H1 (cell line): ENCODE measurements at regions not wholly inside any gene's neighbourhood (a gene's known extent, or its start where the extent isn't known, plus 50 kb on each side); places are given as distances from the start of the nearest gene placed in this dataset.

Source experiments
- CTCF ChIA-PET: fragments of 300-600 bp; sonication (Branson Sonifier 250); formaldehyde crosslinking; loops from one replicate; lab custom pipeline; 2021; ENCODE audit not compliant: partially characterized antibody; lab: Charles Lee
- POLR2A ChIA-PET: fragments of 300-600 bp; sonication (Branson Sonifier 250); formaldehyde crosslinking; loops from one replicate; lab custom pipeline; 2021; ENCODE audit warnings: inconsistent platforms; ENCODE audit not compliant: partially characterized antibody; lab: Charles Lee
- DNase-seq, 2 experiments: peaks; one replicate each; pipeline versions ENCODE4 v3.0.0 to v3.0.0-alpha.2; 2010 to 2022; ENCODE audit warnings: low spot score in 2 of 2, low read depth in 1 of 2, mixed read lengths in 1 of 2
- FAIRE-seq: peaks from 2 replicates; lab custom pipeline; 2011; peaks lifted over from hg19 to GRCh38; lab: Jason Lieb, UNC
- H2AFZ ChIP-seq: 2 replicates; pipeline ENCODE4 v1.8.1; 2012; ENCODE audit warnings: low read length, inconsistent platforms
- H2AK5ac ChIP-seq: 2 replicates; pipeline ENCODE4 v1.6.1; 2013; ENCODE audit warnings: low read depth, low read length
- H2BK120ac ChIP-seq: replicated peaks from 2 replicates; pipeline ENCODE3; 2013; ENCODE audit warnings: low read depth, low read length, inconsistent platforms
- H2BK12ac ChIP-seq: 2 replicates; pipeline ENCODE4 v1.6.1; 2013; ENCODE audit warnings: low read depth, low read length
- H2BK15ac ChIP-seq: 2 replicates; pipeline ENCODE4 v1.6.1; 2013; ENCODE audit warnings: low read length
- H2BK20ac ChIP-seq: 2 replicates; pipeline ENCODE4 v1.6.1; 2013; ENCODE audit warnings: low read length
- H2BK5ac ChIP-seq: 2 replicates; pipeline ENCODE4 v1.6.1; 2013; ENCODE audit warnings: low read depth, low read length
- H3K14ac ChIP-seq: 2 replicates; pipeline ENCODE4 v1.6.1; 2013; ENCODE audit warnings: inconsistent platforms; ENCODE audit not compliant: insufficient read length
- H3K18ac ChIP-seq: 2 replicates; pipeline ENCODE4 v1.6.1; 2013; ENCODE audit warnings: low read length; ENCODE audit errors: extremely low read depth
- H3K23ac ChIP-seq: 2 replicates; pipeline ENCODE4 v1.6.1; 2013; ENCODE audit warnings: inconsistent platforms; ENCODE audit not compliant: insufficient read length
- H3K23me2 ChIP-seq: 2 replicates; pipeline ENCODE4 v1.6.1; 2013; ENCODE audit warnings: low read depth, low read length
- H3K27ac ChIP-seq: 2 replicates; pipeline ENCODE4 v1.6.1; 2011; ENCODE audit warnings: low read depth, low read length, inconsistent platforms
- H3K27me3 ChIP-seq, 4 experiments: replicated peaks in 1 of 4; 1 replicate in 1 of 4; 2 replicates in 3 of 4; pipeline versions ENCODE4 v1.6.1 to v1.8.1; 2011 to 2013; ENCODE audit warnings: low read length in 3 of 4, mild to moderate bottlenecking in 3 of 4, inconsistent platforms in 2 of 4, mixed read lengths in 2 of 4, moderate library complexity in 1 of 4; ENCODE audit not compliant: control insufficient read depth in 3 of 4, insufficient read depth in 3 of 4; ENCODE audit errors: extremely low read depth in 1 of 4
- H3K36me3 ChIP-seq, 4 experiments: 2 replicates each; pipeline versions ENCODE4 v1.6.1 to v1.8.1; 2011 to 2013; ENCODE audit warnings: mild to moderate bottlenecking in 4 of 4, low read length in 3 of 4, moderate library complexity in 2 of 4, control low read depth in 1 of 4, inconsistent platforms in 1 of 4; ENCODE audit not compliant: insufficient read depth in 4 of 4, control insufficient read depth in 2 of 4
- H3K4ac ChIP-seq: replicated peaks from 2 replicates; pipeline ENCODE3; 2013; ENCODE audit warnings: low read length, low read depth, mixed read lengths, inconsistent platforms; ENCODE audit not compliant: insufficient read length
- H3K4me1 ChIP-seq, 4 experiments: replicated peaks in 1 of 4; 1 replicate in 1 of 4; 2 replicates in 3 of 4; pipeline versions ENCODE4 v1.6.1 to v1.8.1; 2011 to 2013; ENCODE audit warnings: low read length in 3 of 4, inconsistent platforms in 2 of 4, mixed read lengths in 1 of 4; ENCODE audit not compliant: insufficient read depth in 4 of 4, control insufficient read depth in 3 of 4
- H3K4me2 ChIP-seq, 2 experiments: 2 replicates each; pipeline versions ENCODE4 v1.6.1 to v1.8.1; 2011 to 2013; ENCODE audit warnings: low read depth in 2 of 2, low read length in 2 of 2, control low read depth in 1 of 2, inconsistent platforms in 1 of 2, mild to moderate bottlenecking in 1 of 2; ENCODE audit not compliant: insufficient read depth in 1 of 2
- H3K4me3 ChIP-seq, 4 experiments: fragments of 200-600, 300-600 bp in 1 of 4; sonication (generic), shearing (Covaris generic), sonication (Bioruptor Twin) in 1 of 4; 2 replicates each; pipeline versions ENCODE4 v1.5.1 to v1.8.1; 2011 to 2016; ENCODE audit warnings: low read length in 4 of 4, low read depth in 3 of 4, control low read depth in 2 of 4, inconsistent platforms in 2 of 4, mild to moderate bottlenecking in 2 of 4, mixed read lengths in 1 of 4, moderate library complexity in 1 of 4; ENCODE audit not compliant: insufficient read depth in 2 of 4; ENCODE audit errors: extremely low read depth in 1 of 4
- H3K56ac ChIP-seq: replicated peaks from 2 replicates; pipeline ENCODE3; 2013; ENCODE audit warnings: low read depth, mild to moderate bottlenecking, mixed read lengths, low read length, inconsistent platforms; ENCODE audit not compliant: insufficient read length
- H3K79me1 ChIP-seq: 2 replicates; pipeline ENCODE4 v1.6.1; 2013; ENCODE audit warnings: low read depth, low read length, control low read depth
- H3K79me2 ChIP-seq, 2 experiments: 2 replicates each; pipeline versions ENCODE4 v1.6.1 to v1.8.1; 2012 to 2013; ENCODE audit warnings: low read length in 2 of 2, mild to moderate bottlenecking in 2 of 2, inconsistent platforms in 1 of 2; ENCODE audit not compliant: insufficient read depth in 2 of 2, control insufficient read depth in 1 of 2
- H3K9ac ChIP-seq, 4 experiments: replicated peaks in 1 of 4; 1 replicate in 1 of 4; 2 replicates in 3 of 4; pipeline versions ENCODE4 v1.6.1 to v1.8.1; 2011 to 2013; ENCODE audit warnings: low read depth in 3 of 4, low read length in 3 of 4, control low read depth in 2 of 4, mild to moderate bottlenecking in 2 of 4, moderate library complexity in 2 of 4, inconsistent platforms in 1 of 4; ENCODE audit errors: extremely low read depth in 1 of 4
- H3K9me3 ChIP-seq, 2 experiments: 2 replicates each; pipeline versions ENCODE4 v1.6.1 to v1.8.1; 2012 to 2013; ENCODE audit warnings: mild to moderate bottlenecking in 2 of 2, moderate library complexity in 2 of 2, control low read depth in 1 of 2, inconsistent platforms in 1 of 2, low read depth in 1 of 2, low read length in 1 of 2, mixed read lengths in 1 of 2; ENCODE audit not compliant: insufficient read depth in 2 of 2
- H4K20me1 ChIP-seq, 2 experiments: replicated peaks in 1 of 2; 2 replicates each; pipeline versions ENCODE3 to v1.8.1; 2011 to 2013; ENCODE audit warnings: inconsistent platforms in 2 of 2, low read length in 2 of 2, mild to moderate bottlenecking in 1 of 2; ENCODE audit not compliant: insufficient read depth in 2 of 2, control insufficient read depth in 1 of 2
- H4K5ac ChIP-seq: 2 replicates; pipeline ENCODE4 v1.6.1; 2013; ENCODE audit warnings: low read length, low read depth, mixed read lengths, inconsistent platforms; ENCODE audit not compliant: insufficient read length
- H4K8ac ChIP-seq: 2 replicates; pipeline ENCODE4 v1.8.0; 2013; ENCODE audit warnings: mild to moderate bottlenecking, moderate library complexity, low read length, inconsistent platforms; ENCODE audit not compliant: insufficient read depth; ENCODE audit errors: extremely low read depth
- H4K91ac ChIP-seq: replicated peaks from 2 replicates; pipeline ENCODE3; 2013; ENCODE audit warnings: low read length, mixed read lengths, inconsistent platforms; ENCODE audit not compliant: insufficient read length
- JUND ChIP-seq: IDR thresholded peaks from 2 replicates; pipeline ENCODE4 v1.6.1; 2011; ENCODE audit warnings: mild to moderate bottlenecking, improper control_type of control experiment, low read length
- MAFK ChIP-seq: IDR thresholded peaks from 2 replicates; pipeline ENCODE4 v1.6.1; 2012; ENCODE audit warnings: low read depth, mild to moderate bottlenecking, improper control_type of control experiment, low read length
- POLR2A ChIP-seq, 2 experiments: IDR thresholded peaks; 1 replicate in 1 of 2; 2 replicates in 1 of 2; pipeline ENCODE4 v1.6.1; 2011; ENCODE audit warnings: low read depth in 2 of 2, low read length in 2 of 2, mild to moderate bottlenecking in 2 of 2; ENCODE audit errors: control extremely low read depth in 1 of 2
- SIRT6 ChIP-seq: IDR thresholded peaks from one replicate; pipeline ENCODE4 v1.7.1; 2012; ENCODE audit warnings: low read length, inconsistent platforms
- SP4 ChIP-seq: IDR thresholded peaks from 2 replicates; pipeline ENCODE4 v1.6.1; 2012; ENCODE audit warnings: low read length, inconsistent platforms
- TAF1 ChIP-seq: IDR thresholded peaks from 2 replicates; pipeline ENCODE4 v1.6.1; 2011; ENCODE audit warnings: mild to moderate bottlenecking, low read depth, low read length
- WGBS, 2 experiments: shearing (Covaris generic) in 1 of 2; methylation state at CpG; one replicate each; pipeline versions ENCODE4 v1.1.6 to v1.1.7; 2013 to 2015; ENCODE audit warnings: low lambda C conversion rate in 2 of 2, mixed read lengths in 2 of 2, inconsistent platforms in 1 of 2, low coverage in 1 of 2, missing lambda C conversion rate in 1 of 2; ENCODE audit not compliant: insufficient replicate concordance in 2 of 2, insufficient coverage in 1 of 2, insufficient read length in 1 of 2; ENCODE audit errors: extremely low coverage in 1 of 2, missing lambda C conversion rate in 1 of 2; 5-methylcytosine and 5-hydroxymethylcytosine counted together

- no peak for TF ChIP-seq SP4
- no peak for TF ChIP-seq JUND
- no peak for TF ChIP-seq MAFK
- TF ChIP-seq POLR2A (IDR thresholded peaks at IDR 0.05; ENCODE audit: control extremely low read depth in 1 of 2, low read depth in 2 of 2, low read length in 2 of 2) = no peak
- TF ChIP-seq SIRT6 = no peak
- TF ChIP-seq TAF1 = no peak
- Histone ChIP-seq H3K36me3 (no peaks in the 10 kb centered on the region), H4K8ac (no peak overlapping the region), H2BK120ac (no peak overlapping the region), H3K9ac (no peak overlapping the region), H4K91ac (no peak overlapping the region), H3K79me1 (no peaks in the 10 kb centered on the region), H3K4me1 (no peaks in the 10 kb centered on the region), H4K20me1 (no peaks in the 10 kb centered on the region), H3K79me2 (no peaks in the 10 kb centered on the region), H3K23me2 (no peaks in the 10 kb centered on the region), H3K23ac (no peak overlapping the region), H4K5ac (no peak overlapping the region), H3K4ac (no peak overlapping the region), H2BK15ac (no peak overlapping the region), H2BK20ac (no peak overlapping the region), H3K14ac (no peak overlapping the region), H3K27ac (no peak overlapping the region), H2AFZ (no peak overlapping the region), H2BK12ac (no peak overlapping the region), H3K56ac (no peak overlapping the region), H3K9me3 (no peaks in the 10 kb centered on the region), H3K4me2 (no peak overlapping the region), H3K4me3 (no peak overlapping the region), H2BK5ac (no peak overlapping the region), H3K18ac (no peak overlapping the region), H3K27me3 (no peaks in the 10 kb centered on the region), H2AK5ac (no peak overlapping the region)
- WGBS, 2 experiments = 91% methylated on average over 1 of the region's 1 CpG; no CpG with 5 or more reads in 1 of the 2 experiments
- ChIA-PET CTCF (no interaction called here), POLR2A (no interaction called here)
- FAIRE-seq (no peak), DNase-seq (no peak)
These were observed 876.0 kb downstream of the RPS29 start for GRCh38 chr14:48710133-48710532.
